Breast epithelium (tissue), 3 donors: ENCODE measurements at regions not wholly inside any gene's neighbourhood (a gene's known extent, or its start where the extent isn't known, plus 50 kb on each side); places are given as distances from the start of the nearest gene placed in this dataset.

Experiments
- CTCF ChIP-seq, 3 donors: fragments of 450-650 bp; IDR thresholded peaks; one replicate each; pipeline ENCODE4 v1.5.1; 2016 to 2017; ENCODE audit warnings: antibody characterized with exemption in 3 of 3, mild to moderate bottlenecking in 3 of 3, moderate library complexity in 3 of 3
- POLR2A ChIP-seq: fragments of 450-650 bp; IDR thresholded peaks from one replicate; pipeline ENCODE4 v1.6.1; 2016; ENCODE audit warnings: antibody characterized with exemption, mild to moderate bottlenecking, moderate library complexity
- POLR2AphosphoS5 ChIP-seq, 3 donors: sonication (generic); formaldehyde crosslinking; IDR thresholded peaks; one replicate each; pipeline ENCODE4 v1.6.1; 2017; ENCODE audit warnings: antibody characterized with exemption in 3 of 3

- TF ChIP-seq POLR2A (no peak), CTCF (IDR thresholded peaks at IDR 0.05) (no peak), POLR2AphosphoS5 (IDR thresholded peaks at IDR 0.05) (no peak)
Measured at GRCh38 chr7:46738796-46739195, 817.7 kb upstream of the IGFBP3 start.
